OCI-LY7 (cell line): ENCODE measurements at regions not wholly inside any gene's neighbourhood (a gene's known extent, or its start where the extent isn't known, plus 50 kb on each side); places are given as distances from the start of the nearest gene placed in this dataset.

ENCODE experiments used
- BruUV-seq: library from RNA; stranded (reverse); fragments of 400-500 nt; replicated peaks from 2 replicates; lab custom pipeline; 2021; lab: Mats Ljungman, UMichigan
- CTCF ChIA-PET: fragments of 300-600 bp; sonication (Branson Sonifier 250); formaldehyde crosslinking; loops from one replicate; lab custom pipeline; 2022; ENCODE audit warnings: antibody characterized with exemption; ENCODE audit not compliant: unreplicated experiment; lab: Charles Lee
- POLR2A ChIA-PET: fragments of 300-600 bp; sonication (Branson Sonifier 250); formaldehyde crosslinking; loops from one replicate; lab custom pipeline; 2022; ENCODE audit warnings: antibody characterized with exemption; lab: Charles Lee
- DNase-seq: peaks from one replicate; pipeline ENCODE4 v3.0.0-alpha.2; 2015; ENCODE audit warnings: low spot score
- H2AFZ ChIP-seq: fragments of 200-600 bp; sonication (generic), shearing (Covaris generic); 2 replicates; pipeline ENCODE4 v1.6.1; 2014; ENCODE audit warnings: mild to moderate bottlenecking, antibody characterized with exemption, low read length, moderate library complexity
- H3K27ac ChIP-seq: fragments of 200-600 bp; sonication (generic); 2 replicates; pipeline ENCODE4 v1.5.1; 2014; ENCODE audit warnings: mixed run types, low read depth, mild to moderate bottlenecking, moderate library complexity, low read length, inconsistent platforms; ENCODE audit not compliant: poor library complexity, severe bottlenecking
- H3K36me3 ChIP-seq: fragments of 200-600 bp; sonication (generic); 2 replicates; pipeline ENCODE4 v1.6.1; 2014; ENCODE audit warnings: mild to moderate bottlenecking, antibody characterized with exemption, low read length, moderate library complexity, mixed read lengths; ENCODE audit not compliant: insufficient read depth
- H3K4me1 ChIP-seq: fragments of 200-600 bp; sonication (generic); 2 replicates; pipeline ENCODE4 v1.5.1; 2014; ENCODE audit warnings: mild to moderate bottlenecking, low read length; ENCODE audit not compliant: insufficient read depth, poor library complexity, severe bottlenecking
- H3K4me2 ChIP-seq: fragments of 200-600 bp; sonication (generic); 2 replicates; pipeline ENCODE4 v1.6.1; 2014; ENCODE audit warnings: mild to moderate bottlenecking, low read length
- H3K4me3 ChIP-seq: fragments of 200-600 bp; sonication (generic); 2 replicates; pipeline ENCODE4 v1.5.1; 2014; ENCODE audit warnings: mild to moderate bottlenecking, low read depth, low read length; ENCODE audit not compliant: poor library complexity, severe bottlenecking
- H3K79me2 ChIP-seq: fragments of 200-600 bp; sonication (generic); 2 replicates; pipeline ENCODE4 v1.6.1; 2016; ENCODE audit warnings: low read depth, mild to moderate bottlenecking, low read length, moderate library complexity, mixed read lengths; ENCODE audit not compliant: insufficient read depth
- H3K9me2 ChIP-seq: fragments of 200-600 bp; sonication (generic); 2 replicates; pipeline ENCODE4 v1.6.1; 2016; ENCODE audit warnings: mild to moderate bottlenecking, low read length, mixed read lengths; ENCODE audit not compliant: insufficient read depth
- H3K9me3 ChIP-seq: fragments of 200-600 bp; sonication (generic); 2 replicates; pipeline ENCODE4 v1.6.1; 2014; ENCODE audit warnings: mild to moderate bottlenecking, mixed run types, low read length, mixed read lengths
- H4K20me1 ChIP-seq: fragments of 200-600 bp; sonication (generic); 2 replicates; pipeline ENCODE4 v1.6.1; 2014; ENCODE audit warnings: mild to moderate bottlenecking, antibody characterized with exemption, low read length, moderate library complexity, mixed read lengths; ENCODE audit not compliant: insufficient read depth
- EZH2phosphoT487 ChIP-seq: fragments of 200-600 bp; sonication (generic); IDR thresholded peaks from 2 replicates; pipeline ENCODE4 v1.6.1; 2018; ENCODE audit warnings: low read depth, borderline replicate concordance, mild to moderate bottlenecking, mixed run types, antibody characterized with exemption, low read length, moderate library complexity, mixed read lengths
- intact Hi-C: fragments of 100-400 bp; cut with micrococcal nuclease; formaldehyde crosslinking; loops from one replicate; pipeline ENCODE4 v1.10.0; 2022; ENCODE audit not compliant: unreplicated experiment
- TF ChIP-seq, protein P1 (sequence below): fragments of 200-600 bp; sonication (generic); conservative IDR thresholded peaks from 2 replicates; pipeline ENCODE4 v1.5.1; 2014; ENCODE audit warnings: mild to moderate bottlenecking, antibody characterized with exemption, low read length, moderate library complexity, mixed read lengths

DNA sequence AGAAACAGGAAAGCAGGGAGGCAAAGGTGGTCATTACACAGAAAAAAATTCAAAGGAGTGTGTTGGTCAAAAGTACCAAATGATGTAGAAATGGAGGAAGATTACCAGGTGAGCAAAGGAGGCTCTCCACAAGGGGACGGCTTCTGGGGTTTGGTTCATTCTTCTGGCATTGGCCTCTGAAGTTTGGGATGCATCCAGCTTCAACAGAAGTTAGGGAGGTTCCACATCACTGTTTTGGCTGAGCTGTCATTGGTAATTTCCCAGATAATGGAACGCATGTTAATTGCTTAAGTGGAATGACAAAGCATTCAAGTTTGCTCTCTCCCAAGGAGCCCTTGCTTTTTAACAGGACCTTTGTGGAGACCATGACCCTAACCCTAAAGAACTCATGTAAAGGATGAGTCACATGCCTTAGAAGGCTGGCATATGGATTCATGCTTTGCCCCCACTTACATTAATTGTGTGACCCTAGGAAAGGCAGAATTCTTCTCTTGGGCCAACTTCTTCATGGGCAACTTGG, 398.6 kb downstream of the GPAM start:
- no peak for DNase-seq
- CTCF ChIA-PET, result no interaction called here
- Histone ChIP-seq H3K79me2 (no peaks in the 10 kb centered on the region), H3K27ac (no peak overlapping the region), H3K9me2 (no peaks in the 10 kb centered on the region; the same call in 1 of the 2 replicates), H3K4me2 (no peak overlapping the region), H4K20me1 (no peaks in the 10 kb centered on the region), H3K9me3 (no peaks in the 10 kb centered on the region), H3K4me3 (no peak overlapping the region), H3K4me1 (no peaks in the 10 kb centered on the region), H2AFZ (no peak overlapping the region), H3K36me3 (no peaks in the 10 kb centered on the region)
- BruUV-seq, result no TSS peak
- TF ChIP-seq EZH2phosphoT487, result no peak
- TF ChIP-seq, protein P1, sequence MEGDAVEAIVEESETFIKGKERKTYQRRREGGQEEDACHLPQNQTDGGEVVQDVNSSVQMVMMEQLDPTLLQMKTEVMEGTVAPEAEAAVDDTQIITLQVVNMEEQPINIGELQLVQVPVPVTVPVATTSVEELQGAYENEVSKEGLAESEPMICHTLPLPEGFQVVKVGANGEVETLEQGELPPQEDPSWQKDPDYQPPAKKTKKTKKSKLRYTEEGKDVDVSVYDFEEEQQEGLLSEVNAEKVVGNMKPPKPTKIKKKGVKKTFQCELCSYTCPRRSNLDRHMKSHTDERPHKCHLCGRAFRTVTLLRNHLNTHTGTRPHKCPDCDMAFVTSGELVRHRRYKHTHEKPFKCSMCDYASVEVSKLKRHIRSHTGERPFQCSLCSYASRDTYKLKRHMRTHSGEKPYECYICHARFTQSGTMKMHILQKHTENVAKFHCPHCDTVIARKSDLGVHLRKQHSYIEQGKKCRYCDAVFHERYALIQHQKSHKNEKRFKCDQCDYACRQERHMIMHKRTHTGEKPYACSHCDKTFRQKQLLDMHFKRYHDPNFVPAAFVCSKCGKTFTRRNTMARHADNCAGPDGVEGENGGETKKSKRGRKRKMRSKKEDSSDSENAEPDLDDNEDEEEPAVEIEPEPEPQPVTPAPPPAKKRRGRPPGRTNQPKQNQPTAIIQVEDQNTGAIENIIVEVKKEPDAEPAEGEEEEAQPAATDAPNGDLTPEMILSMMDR, result no peak
- intact Hi-C loops, result no loop called here
- POLR2A ChIA-PET, result no interaction called here

DNA sequence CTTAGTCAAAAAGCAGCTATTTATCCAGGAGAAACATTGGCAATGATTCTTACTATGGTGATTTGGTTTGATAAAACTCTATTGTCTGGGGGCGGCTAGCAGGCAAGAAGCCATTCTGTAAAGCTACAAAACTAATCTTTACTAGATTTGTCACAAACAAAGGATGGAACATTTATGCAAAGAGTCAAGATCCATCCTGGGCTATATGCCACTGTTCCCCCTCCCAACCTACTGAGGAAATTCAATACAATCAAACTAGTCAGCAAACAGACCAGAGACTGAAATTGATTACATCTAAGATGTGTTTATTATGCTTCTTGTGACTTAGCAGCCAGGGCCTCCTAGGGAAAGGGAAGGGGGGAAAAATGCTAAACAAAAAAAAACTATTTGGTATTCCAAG, 397.6 kb downstream of the GPAM start:
- Histone ChIP-seq H4K20me1 (no peaks in the 10 kb centered on the region), H3K27ac (no peak overlapping the region), H2AFZ (no peak overlapping the region), H3K4me1 (no peaks in the 10 kb centered on the region), H3K9me3 (no peaks in the 10 kb centered on the region), H3K79me2 (no peaks in the 10 kb centered on the region), H3K36me3 (no peaks in the 10 kb centered on the region), H3K9me2 (no peaks in the 10 kb centered on the region; the same call in 1 of the 2 replicates), H3K4me2 (no peak overlapping the region), H3K4me3 (no peak overlapping the region)
- ChIA-PET CTCF (no interaction called here), POLR2A (no interaction called here)
- no TSS peak for BruUV-seq
- DNase-seq, result no peak
- intact Hi-C loops, result no loop called here
- TF ChIP-seq, protein P1, result no peak
- TF ChIP-seq EZH2phosphoT487, result no peak

DNA sequence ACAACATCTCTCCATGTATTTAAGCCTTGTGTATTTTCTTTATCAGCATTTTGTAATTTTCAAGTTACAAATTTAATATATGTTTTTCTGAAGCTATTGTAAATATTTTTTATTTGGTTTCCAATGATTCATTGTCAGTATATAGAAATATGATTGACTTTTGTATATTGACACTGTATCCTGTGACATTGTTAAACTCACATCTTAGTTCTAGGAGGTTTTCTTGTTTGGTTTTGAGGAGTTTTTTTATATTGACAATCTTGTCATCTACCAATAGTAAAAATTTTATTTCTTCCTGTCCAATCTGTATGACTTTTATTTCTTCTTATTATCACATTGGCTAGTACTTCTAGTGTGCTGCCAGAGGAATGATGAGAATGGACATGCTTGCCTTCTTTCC, 393.7 kb downstream of the GPAM start:
- no peaks in the 10 kb centered on the region for H3K4me1 ChIP-seq
- BruUV-seq, result no TSS peak
- H3K79me2 ChIP-seq, result no peaks in the 10 kb centered on the region
- POLR2A ChIA-PET, result no interaction called here
- no peaks in the 10 kb centered on the region for H3K36me3 ChIP-seq
- intact Hi-C loops, result no loop called here
- no peaks in the 10 kb centered on the region; the same call in 1 of the 2 replicates for H3K9me2 ChIP-seq
- H3K9me3 ChIP-seq, result no peaks in the 10 kb centered on the region
- no peak for DNase-seq
- H3K4me2 ChIP-seq, result no peak overlapping the region
- CTCF ChIA-PET, result no interaction called here
- TF ChIP-seq, protein P1, result no peak
- TF ChIP-seq EZH2phosphoT487, result no peak
- no peak overlapping the region for H3K27ac ChIP-seq
- H3K4me3 ChIP-seq, result no peak overlapping the region
- no peak overlapping the region for H2AFZ ChIP-seq
- no peaks in the 10 kb centered on the region for H4K20me1 ChIP-seq
